A673 (cell line): ENCODE measurements at regions not wholly inside any gene's neighbourhood (a gene's known extent, or its start where the extent isn't known, plus 50 kb on each side); places are given as distances from the start of the nearest gene placed in this dataset.

ENCODE experiments used
- CTCF ChIP-seq: fragments of 300-800, 200-600 bp; sonication (generic); conservative IDR thresholded peaks from 2 replicates; pipeline ENCODE4 v1.5.1; 2017; ENCODE audit warnings: low read depth, mild to moderate bottlenecking, antibody characterized with exemption, low read length, moderate library complexity, mixed read lengths
- EZH2 ChIP-seq: fragments of 200-600 bp; sonication (generic); IDR thresholded peaks from 2 replicates; pipeline ENCODE4 v1.6.1; 2017; ENCODE audit warnings: borderline replicate concordance, low read depth, mild to moderate bottlenecking, mixed read lengths, antibody characterized with exemption, low read length; ENCODE audit not compliant: poor library complexity, severe bottlenecking

- TF ChIP-seq CTCF (no peak), EZH2 (no peak)
Observed at GRCh38 chrX:144494074-144494473, 610.2 kb downstream of the UBE2NL start.
